EL (cell line): ENCODE measurements at regions not wholly inside any gene's neighbourhood (a gene's known extent, or its start where the extent isn't known, plus 50 kb on each side); places are given as distances from the start of the nearest gene placed in this dataset.
"Not testable (repeated sequence)": the region's sequence is repeated elsewhere in the genome, so short reads cannot be mapped to it uniquely, and the experiment has no call there.

ENCODE experiments used
- DNase-seq: peaks from one replicate; pipeline ENCODE4 v3.0.0-alpha.2; 2016

GRCh38 chr21:43286196-43286595 lies 117.4 kb downstream of the CRYAA start:
- DNase-seq, result no peak

GRCh38 chr21:43284700-43285099 lies 115.9 kb downstream of the CRYAA start:
- DNase-seq, result no peak

- DNase-seq, result no peak
These were observed 115.4 kb downstream of the CRYAA start for GRCh38 chr21:43284238-43284637.

- DNase-seq, result not testable (repeated sequence)
These were observed 115.1 kb downstream of the CRYAA start for GRCh38 chr21:43283925-43284221.

- DNase-seq, result no peak
These were observed 114.5 kb downstream of the CRYAA start for GRCh38 chr21:43283136-43283924.

GRCh38 chr21:43282358-43283120 lies 113.7 kb downstream of the CRYAA start:
- DNase-seq, result no peak

- no peak for DNase-seq
These were observed 113.0 kb downstream of the CRYAA start for GRCh38 chr21:43281661-43282357.

- no peak for DNase-seq
These were observed 112.3 kb downstream of the CRYAA start for GRCh38 chr21:43280949-43281633.

GRCh38 chr21:43279578-43279894 lies 110.7 kb downstream of the CRYAA start:
- DNase-seq, result no peak

- DNase-seq, result no peak
These were observed 110.2 kb downstream of the CRYAA start for GRCh38 chr21:43278766-43279577.

GRCh38 chr21:43278359-43278758 lies 109.6 kb downstream of the CRYAA start:
- no peak for DNase-seq

GRCh38 chr21:43277481-43278351 lies 108.9 kb downstream of the CRYAA start:
- no peak for DNase-seq

- DNase-seq, result no peak
These were observed 108.0 kb downstream of the CRYAA start for GRCh38 chr21:43276811-43277210.

- no peak for DNase-seq
These were observed 106.8 kb downstream of the CRYAA start for GRCh38 chr21:43275421-43276211.

- DNase-seq, result no peak
These were observed 106.1 kb downstream of the CRYAA start for GRCh38 chr21:43274946-43275310.

GRCh38 chr21:43274022-43274945 lies 105.5 kb downstream of the CRYAA start:
- no peak for DNase-seq

GRCh38 chr21:43273708-43274021 lies 104.9 kb downstream of the CRYAA start:
- no peak for DNase-seq

- no peak for DNase-seq
These were observed 104.4 kb downstream of the CRYAA start for GRCh38 chr21:43273016-43273707.

- no peak for DNase-seq
These were observed 103.8 kb downstream of the CRYAA start for GRCh38 chr21:43272591-43272990.
